ENCODE measurements at regions not wholly inside any gene's neighbourhood (a gene's known extent, or its start where the extent isn't known, plus 50 kb on each side); places are given as distances from the start of the nearest gene placed in this dataset.

DNA sequence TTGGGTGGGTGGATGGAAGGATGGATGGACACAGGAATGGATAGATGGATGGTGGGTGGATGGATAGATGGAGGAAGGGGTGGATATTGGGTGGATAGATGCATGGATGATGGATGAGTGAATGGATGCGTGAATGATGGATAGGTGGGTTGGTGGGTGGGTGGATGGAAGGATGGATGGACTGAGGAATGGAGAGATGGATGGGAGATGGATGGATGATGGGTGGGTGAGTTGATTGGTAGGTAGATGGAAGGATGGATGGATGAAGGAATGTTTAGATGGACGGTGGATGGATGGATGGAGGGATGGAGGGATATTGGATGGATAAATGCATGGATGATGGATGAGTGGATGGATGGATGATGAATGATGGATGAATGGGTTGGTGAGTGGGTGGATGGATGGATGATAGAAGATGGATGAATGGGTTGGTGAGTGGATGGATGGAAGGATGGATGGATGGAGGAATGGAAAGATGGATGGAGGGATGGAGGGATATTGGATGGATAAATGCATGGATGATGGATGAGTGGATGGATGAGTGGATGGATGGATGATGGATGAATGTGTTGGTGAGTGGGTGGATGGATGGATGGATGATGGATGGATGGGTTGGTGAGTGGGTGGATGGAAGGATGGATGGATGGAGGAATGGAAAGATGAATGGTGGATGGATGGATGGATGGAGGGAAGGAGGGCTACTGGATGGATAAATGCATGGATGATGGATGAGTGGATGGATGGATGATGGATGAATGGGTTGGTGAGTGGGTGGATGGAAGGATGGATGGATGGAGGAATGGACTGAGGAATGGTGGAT is 50.4 kb upstream of the GRPEL1 start:
- TF ChIP-seq, protein P1, sequence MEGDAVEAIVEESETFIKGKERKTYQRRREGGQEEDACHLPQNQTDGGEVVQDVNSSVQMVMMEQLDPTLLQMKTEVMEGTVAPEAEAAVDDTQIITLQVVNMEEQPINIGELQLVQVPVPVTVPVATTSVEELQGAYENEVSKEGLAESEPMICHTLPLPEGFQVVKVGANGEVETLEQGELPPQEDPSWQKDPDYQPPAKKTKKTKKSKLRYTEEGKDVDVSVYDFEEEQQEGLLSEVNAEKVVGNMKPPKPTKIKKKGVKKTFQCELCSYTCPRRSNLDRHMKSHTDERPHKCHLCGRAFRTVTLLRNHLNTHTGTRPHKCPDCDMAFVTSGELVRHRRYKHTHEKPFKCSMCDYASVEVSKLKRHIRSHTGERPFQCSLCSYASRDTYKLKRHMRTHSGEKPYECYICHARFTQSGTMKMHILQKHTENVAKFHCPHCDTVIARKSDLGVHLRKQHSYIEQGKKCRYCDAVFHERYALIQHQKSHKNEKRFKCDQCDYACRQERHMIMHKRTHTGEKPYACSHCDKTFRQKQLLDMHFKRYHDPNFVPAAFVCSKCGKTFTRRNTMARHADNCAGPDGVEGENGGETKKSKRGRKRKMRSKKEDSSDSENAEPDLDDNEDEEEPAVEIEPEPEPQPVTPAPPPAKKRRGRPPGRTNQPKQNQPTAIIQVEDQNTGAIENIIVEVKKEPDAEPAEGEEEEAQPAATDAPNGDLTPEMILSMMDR (IDR thresholded peaks at IDR 0.05; ENCODE audit: low read depth, low read length, missing control alignments) = no peak
- no peak for DNase-seq (ENCODE audit: extremely low read depth, low read depth)
- no peak overlapping the region for H3K4me3 ChIP-seq (replicated peaks; ENCODE audit: low read depth, low read length)

Measured in HFF-Myc (cell line).